BJ (cell line): ENCODE measurements at regions not wholly inside any gene's neighbourhood (a gene's known extent, or its start where the extent isn't known, plus 50 kb on each side); places are given as distances from the start of the nearest gene placed in this dataset.

ENCODE experiments used
- CTCF ChIA-PET: fragments of 350-600 bp; formaldehyde crosslinking; extraction: SDS; loops from one replicate; lab custom pipeline; 2021; ENCODE audit warnings: antibody characterized with exemption, inconsistent platforms; lab: Yijun Ruan, JAX
- POLR2A ChIA-PET: fragments of 300-600 bp; sonication (Branson Sonifier 250); formaldehyde crosslinking; extraction: SDS; loops from one replicate; lab custom pipeline; 2021; ENCODE audit warnings: antibody characterized with exemption; lab: Charles Lee
- DNase-seq: peaks from one replicate; pipeline ENCODE4 v3.0.0-alpha.2; 2011; ENCODE audit warnings: low read depth
- H3K27me3 ChIP-seq: 2 replicates; pipeline ENCODE4 v1.6.0; 2011; ENCODE audit warnings: low read length; ENCODE audit not compliant: control insufficient read depth, insufficient read depth
- H3K36me3 ChIP-seq: 2 replicates; pipeline ENCODE4 v1.5.1; 2011; ENCODE audit warnings: low read length; ENCODE audit not compliant: control insufficient read depth, insufficient read depth
- H3K4me3 ChIP-seq: 2 replicates; pipeline ENCODE4 v1.5.1; 2011; ENCODE audit warnings: low read depth, mild to moderate bottlenecking, control low read depth, low read length
- CTCF ChIP-seq: IDR thresholded peaks from 2 replicates; pipeline ENCODE4 v1.5.1; 2011; ENCODE audit warnings: low read depth, mild to moderate bottlenecking, control low read depth, inconsistent platforms, low read length, moderate library complexity; ENCODE audit not compliant: insufficient read depth

- H3K36me3 ChIP-seq: no peaks in the 10 kb centered on the region
- CTCF ChIA-PET: no interaction called here
- H3K27me3 ChIP-seq: 0 out of 2 replicates have a peak, but pooled peaks cover 2% of the 10 kb centered on the region
- no peak overlapping the region for H3K4me3 ChIP-seq
- DNase-seq: no peak
- no peak for TF ChIP-seq CTCF
- POLR2A ChIA-PET: no interaction called here
Measured at GRCh38 chr3:24033818-24034217, 88.7 kb downstream of the NR1D2 start.

- TF ChIP-seq CTCF: no peak
- Histone ChIP-seq H3K36me3 (no peaks in the 10 kb centered on the region), H3K4me3 (no peak overlapping the region), H3K27me3 (0 out of 2 replicates have a peak, but pooled peaks cover 2% of the 10 kb centered on the region)
- CTCF ChIA-PET: interaction anchor here (1.5 kb wide), 1 partner anchor 13 kb away, joined by 6 read pairs; no protein-coding TSS in a partner anchor
- POLR2A ChIA-PET: no interaction called here
- no peak for DNase-seq
Measured at GRCh38 chr3:24034464-24034863, 89.4 kb downstream of the NR1D2 start.

DNA sequence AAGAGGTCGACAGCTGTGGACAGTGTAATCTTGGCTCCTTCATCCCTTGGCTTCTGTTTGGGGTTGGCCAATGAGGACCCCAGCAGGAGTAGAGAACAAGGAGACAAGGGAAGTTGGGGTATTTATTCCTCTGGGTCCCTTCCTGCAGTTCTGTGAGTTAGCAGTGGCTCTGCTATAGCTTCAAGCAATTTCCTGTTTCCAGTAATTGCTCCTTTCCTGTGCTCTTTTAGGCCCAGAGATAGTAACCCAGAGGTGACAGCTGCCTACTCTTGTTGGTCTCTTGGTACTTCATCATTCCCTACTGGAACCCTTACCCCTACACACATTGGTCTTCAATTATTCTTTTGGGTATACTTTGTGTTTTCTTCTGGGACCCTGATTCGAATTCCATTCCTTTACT is 92.9 kb downstream of the NR1D2 start:
- Histone ChIP-seq H3K27me3 (no peaks in the 10 kb centered on the region), H3K36me3 (no peaks in the 10 kb centered on the region), H3K4me3 (no peak overlapping the region)
- DNase-seq: no peak
- ChIA-PET CTCF (no interaction called here), POLR2A (no interaction called here)
- TF ChIP-seq CTCF: no peak

- CTCF ChIA-PET: interaction anchor here (1.2 kb wide), 1 partner anchor 14 kb away, joined by 3 read pairs; no protein-coding TSS in a partner anchor
- no peaks in the 10 kb centered on the region for H3K27me3 ChIP-seq
Measured at GRCh38 chr3:24040311-24040710, 95.2 kb downstream of the NR1D2 start.

More at GRCh38 chr3:24040311-24040710, 95.2 kb downstream of the NR1D2 start:
- DNase-seq: no peak
- no peak for TF ChIP-seq CTCF
- no peaks in the 10 kb centered on the region for H3K36me3 ChIP-seq
- POLR2A ChIA-PET: no interaction called here
- H3K4me3 ChIP-seq: no peak overlapping the region
